HG03520 (cell line): ENCODE measurements at regions not wholly inside any gene's neighbourhood (a gene's known extent, or its start where the extent isn't known, plus 50 kb on each side); places are given as distances from the start of the nearest gene placed in this dataset.
"Not testable (repeated sequence)": the region's sequence is repeated elsewhere in the genome, so short reads cannot be mapped to it uniquely, and the experiment has no call there.

Experiments used
- ATAC-seq: cut with Tn5 transposase; IDR thresholded peaks from one replicate; pipeline ENCODE4 v1.9.1; 2021; ENCODE audit warnings: mild to moderate bottlenecking, moderate library complexity; ENCODE audit not compliant: unreplicated experiment

DNA sequence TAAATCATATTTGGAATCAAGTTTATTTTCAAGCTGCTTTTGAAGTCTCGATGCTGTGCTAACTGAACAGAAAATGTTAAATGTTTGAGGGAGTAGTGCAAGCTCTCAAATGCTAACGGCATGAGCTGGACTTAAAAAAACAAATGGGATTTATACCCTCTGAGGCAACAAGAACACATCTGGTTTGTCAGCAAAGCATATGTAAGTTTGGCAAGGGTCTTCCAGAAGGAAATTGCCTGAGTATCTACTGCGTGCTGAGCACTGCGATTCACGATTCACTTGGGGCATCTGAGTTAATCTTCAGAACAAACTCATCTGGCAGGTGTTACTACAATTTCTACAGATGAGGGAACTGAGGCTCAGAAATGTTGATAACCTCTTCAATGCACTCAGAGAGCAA lies 98.4 kb upstream of the C9orf72 start:
- ATAC-seq, result no peak

DNA sequence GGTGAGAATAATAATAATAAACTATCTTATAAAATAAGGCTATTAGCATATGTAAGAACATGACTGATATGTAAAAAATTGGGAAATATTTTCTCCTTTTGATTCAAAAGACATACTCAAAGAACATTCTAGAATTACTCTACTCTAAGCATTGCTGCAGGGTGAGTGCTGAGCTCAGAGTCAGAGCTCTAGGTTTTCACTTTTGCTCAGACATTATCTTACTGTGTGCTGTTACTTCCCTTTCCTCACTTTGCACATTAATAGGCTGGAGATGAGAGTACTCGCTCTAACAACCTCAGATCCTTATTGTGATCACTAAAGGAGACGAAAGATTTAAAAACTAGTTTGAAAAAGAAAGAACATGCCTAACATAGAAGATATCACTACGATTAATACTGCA lies 99.4 kb upstream of the C9orf72 start:
- ATAC-seq, result no peak

DNA sequence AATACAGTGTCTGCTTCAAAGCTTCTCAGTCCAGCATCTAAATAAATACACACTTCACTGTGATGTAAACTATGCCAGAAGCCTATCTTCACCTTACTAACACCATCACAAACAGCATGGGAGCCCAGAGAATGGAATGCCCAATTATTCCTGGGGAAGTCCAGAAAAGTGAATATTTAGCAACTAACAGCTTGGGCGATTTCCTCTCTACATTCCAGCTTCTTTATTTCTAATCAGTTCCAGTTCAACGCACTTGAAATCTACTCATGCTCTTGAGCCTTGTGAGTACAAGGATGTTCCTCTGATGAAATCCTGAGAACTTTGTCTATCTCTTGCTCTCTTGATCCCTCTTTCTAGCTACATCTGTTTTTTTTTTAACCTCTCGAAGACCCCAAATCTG lies 100.4 kb upstream of the C9orf72 start:
- ATAC-seq, result no peak

DNA sequence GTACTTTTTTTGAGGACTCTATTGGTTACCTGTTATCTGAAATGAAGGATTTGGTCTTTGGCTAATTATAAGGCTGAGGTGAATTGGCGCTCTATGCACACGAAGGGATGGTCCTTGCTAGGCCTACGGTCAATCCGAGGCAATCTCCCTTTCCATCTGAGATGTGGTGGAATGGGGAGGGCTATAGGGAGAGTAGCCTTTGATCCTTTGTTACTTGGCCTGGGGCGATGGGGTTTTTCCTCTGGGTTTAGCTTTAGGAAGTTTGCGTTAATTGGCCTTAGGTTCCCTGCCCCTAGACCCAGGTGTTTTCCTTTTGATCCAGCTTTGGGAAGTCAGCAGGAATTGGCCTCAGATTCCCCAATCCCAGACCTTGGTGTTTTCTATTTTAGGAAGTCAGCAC lies 102.1 kb upstream of the C9orf72 start:
- ATAC-seq, result no peak

- ATAC-seq, result no peak
Observed at GRCh38 chr9:27676827-27677226, 103.5 kb upstream of the C9orf72 start.

DNA sequence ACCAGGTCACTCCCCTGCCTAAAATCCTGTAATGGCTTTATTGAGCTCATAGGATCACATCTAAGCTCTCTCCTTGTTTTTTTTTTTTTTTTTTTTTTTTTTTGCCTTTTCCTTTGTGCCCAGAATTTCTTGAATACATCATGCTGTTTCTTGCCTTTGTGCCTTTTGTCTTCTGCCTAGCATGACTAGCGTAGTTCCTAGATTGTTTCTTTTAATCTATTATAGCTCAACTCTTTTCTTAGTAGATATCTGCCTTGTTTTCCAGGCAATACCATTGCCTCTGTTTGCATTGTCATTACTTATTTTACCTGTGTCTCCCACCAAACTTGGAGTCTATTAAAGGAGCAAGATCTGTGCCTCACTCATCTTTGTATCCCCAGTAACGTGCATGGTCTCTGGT lies 106.1 kb upstream of the C9orf72 start:
- no peak for ATAC-seq

DNA sequence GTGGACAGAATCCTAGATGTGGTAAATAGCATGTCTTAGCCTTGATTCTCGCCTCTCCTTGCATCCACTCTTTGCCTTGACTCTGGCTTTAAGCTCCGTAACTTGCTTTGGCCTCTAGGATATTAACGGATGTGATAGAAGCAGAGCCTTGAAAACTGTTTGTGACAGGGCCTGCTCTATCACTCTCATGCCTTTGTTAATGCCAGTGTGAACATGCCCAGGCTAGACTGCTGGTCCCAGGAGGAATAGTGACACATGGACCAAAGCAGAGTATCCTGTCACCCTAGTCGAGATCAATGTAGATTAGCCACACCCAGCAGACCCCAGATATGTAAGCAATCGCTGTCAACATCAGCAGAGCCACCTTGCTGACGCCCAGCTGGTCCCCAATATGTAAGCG lies 109.9 kb upstream of the C9orf72 start:
- ATAC-seq, result no peak

GRCh38 chr9:27688954-27689353 lies 115.7 kb upstream of the C9orf72 start:
- no peak for ATAC-seq

- ATAC-seq, result not testable (repeated sequence)
Observed at GRCh38 chr9:27690816-27691215, 117.5 kb upstream of the C9orf72 start.

DNA sequence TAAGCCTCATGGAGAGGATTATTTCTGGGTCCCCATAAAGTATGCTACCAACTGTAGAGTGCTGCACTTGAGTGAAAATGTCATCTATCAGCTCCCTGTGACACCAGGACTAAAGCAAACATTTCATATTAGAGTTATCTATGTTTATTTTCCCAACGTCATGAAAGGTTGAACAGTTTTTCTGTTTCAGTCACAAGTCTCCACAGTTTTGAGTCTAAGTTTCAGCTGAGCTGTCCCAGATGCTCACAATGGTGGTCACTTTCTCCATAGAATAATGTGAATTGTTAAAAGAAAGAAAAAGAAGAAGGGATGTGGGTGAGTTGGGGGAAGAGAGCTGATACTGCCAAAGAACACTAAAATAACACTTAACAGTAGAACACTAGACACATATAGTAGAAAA lies 126.3 kb upstream of the C9orf72 start:
- no peak for ATAC-seq

- ATAC-seq, result no peak
Observed at GRCh38 chr9:27701016-27701415, 127.7 kb upstream of the C9orf72 start.

GRCh38 chr9:27701587-27701986 lies 128.3 kb upstream of the C9orf72 start:
- no peak for ATAC-seq

DNA sequence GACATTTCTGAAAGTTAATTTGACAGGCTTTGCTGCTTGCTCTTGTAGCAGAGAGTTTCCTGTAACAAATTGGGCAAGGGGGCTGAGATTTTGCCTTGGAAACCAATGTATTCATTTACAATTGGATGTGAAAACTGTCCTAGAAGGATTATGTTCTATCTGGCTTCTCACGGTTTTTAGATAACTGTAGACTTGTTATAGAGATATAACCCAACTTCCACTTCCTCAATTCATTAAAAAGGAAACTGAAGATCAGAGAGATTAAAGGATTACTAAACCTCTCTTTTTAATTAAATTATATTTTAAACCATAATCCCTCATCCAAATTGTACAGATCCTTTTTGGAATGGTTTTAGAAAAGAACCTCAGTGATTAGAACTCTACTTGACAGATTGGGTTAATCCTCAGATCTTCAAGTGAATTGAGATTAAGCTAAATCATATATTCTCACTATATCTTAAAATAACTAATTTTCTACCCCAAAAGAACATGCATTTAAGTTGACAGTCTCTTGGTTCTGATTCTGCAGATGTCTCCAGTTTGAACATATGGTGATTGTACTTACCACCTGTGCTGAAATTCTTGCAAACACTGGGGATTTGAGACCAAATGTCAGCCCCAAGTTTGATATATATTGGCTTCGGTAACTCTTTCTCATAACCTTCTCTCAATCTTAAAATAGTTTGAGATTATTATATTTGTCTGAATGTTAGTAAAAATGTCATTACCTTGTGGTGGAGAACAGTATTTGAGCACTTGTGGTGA lies 130.1 kb upstream of the C9orf72 start:
- no peak for ATAC-seq

DNA sequence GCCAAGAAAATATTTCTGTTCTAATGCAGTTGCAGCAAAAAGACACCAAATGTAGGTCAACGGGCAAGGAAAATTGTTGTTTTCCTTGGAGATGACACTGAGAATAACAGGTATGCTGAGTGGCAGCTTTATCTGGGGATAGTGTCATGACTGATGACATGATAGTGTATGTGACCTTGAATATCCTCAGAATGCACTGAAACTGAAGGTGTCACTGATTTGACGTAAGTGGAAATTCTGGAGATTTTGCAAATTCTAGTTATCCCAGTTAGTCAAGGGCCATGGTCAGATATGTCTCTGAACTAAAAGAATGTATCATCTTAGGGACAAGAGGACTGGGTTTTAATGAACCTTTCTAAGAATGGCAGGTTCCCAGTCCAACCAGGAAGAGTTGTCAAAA lies 138.0 kb upstream of the C9orf72 start:
- no peak for ATAC-seq

- ATAC-seq, result no peak
Observed at GRCh38 chr9:27712806-27713205, 139.5 kb upstream of the C9orf72 start.

- no peak for ATAC-seq
Observed at GRCh38 chr9:27714388-27714787, 141.1 kb upstream of the C9orf72 start.

- ATAC-seq, result no peak
Observed at GRCh38 chr9:27715651-27716050, 142.4 kb upstream of the C9orf72 start.

- no peak for ATAC-seq
Observed at GRCh38 chr9:27717991-27718390, 144.7 kb upstream of the C9orf72 start.

GRCh38 chr9:27719711-27720110 lies 146.4 kb upstream of the C9orf72 start:
- no peak for ATAC-seq

DNA sequence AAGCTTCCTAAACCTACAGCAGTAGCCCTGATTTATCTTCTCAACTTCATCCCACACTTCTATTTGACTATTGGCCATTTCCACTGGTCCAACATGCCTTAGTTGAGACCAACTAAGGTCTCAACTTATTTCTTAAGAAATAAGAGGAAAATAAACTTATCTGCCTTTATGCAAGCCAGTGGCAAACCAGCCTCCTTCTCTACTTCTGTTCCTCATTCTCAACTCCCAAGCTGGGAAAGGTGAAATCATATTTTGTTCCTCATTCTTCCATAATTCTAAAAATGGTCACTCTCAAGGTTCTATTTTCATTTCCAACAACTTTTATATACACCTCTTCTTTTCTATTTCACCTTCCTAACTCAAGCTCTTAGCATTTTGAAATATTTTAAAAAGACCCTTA lies 149.6 kb upstream of the C9orf72 start:
- no peak for ATAC-seq

GRCh38 chr9:27726244-27727081 lies 153.2 kb upstream of the C9orf72 start:
- ATAC-seq, result peak; percentile 73

DNA sequence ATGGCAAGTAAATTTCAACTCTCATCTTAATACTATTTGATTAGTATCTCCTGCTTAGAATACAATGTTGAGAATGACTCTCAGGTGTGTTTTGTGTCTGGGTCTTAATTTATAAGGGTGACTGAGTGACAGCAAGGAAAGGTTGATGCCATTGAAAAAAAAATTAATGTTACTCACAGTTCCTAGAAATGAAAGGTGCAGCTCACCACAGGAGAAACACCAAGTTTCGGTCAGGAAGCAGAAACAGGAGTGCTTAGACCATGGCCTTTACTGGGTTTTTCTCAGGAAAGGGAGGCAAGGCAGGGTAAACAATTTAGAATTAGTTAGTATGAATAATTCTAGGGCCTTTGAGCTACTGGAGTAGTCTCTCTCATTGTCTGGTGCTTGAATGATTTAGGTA lies 159.2 kb upstream of the C9orf72 start:
- no peak for ATAC-seq
